NCI-H2029 treated with DMSO at 0.1 percent for 48 hours (cell line): ENCODE measurements at regions not wholly inside any gene's neighbourhood (a gene's known extent, or its start where the extent isn't known, plus 50 kb on each side); places are given as distances from the start of the nearest gene placed in this dataset.
A peak's percentile ranks its signal among the peaks of the same experiment; 100 is the strongest.
"Not testable (repeated sequence)": the region's sequence is repeated elsewhere in the genome, so short reads cannot be mapped to it uniquely, and the experiment has no call there.

Experiments
- DNase-seq: peaks from one replicate; lab custom pipeline; 2025; lab: John Stamatoyannopoulos, UW

- DNase-seq, result no peak
Measured at GRCh38 chr15:62270216-62270921, 105.3 kb upstream of the C2CD4B start.

- DNase-seq, result no peak
Measured at GRCh38 chr15:62272290-62272689, 107.2 kb upstream of the C2CD4B start.

- no peak for DNase-seq
Measured at GRCh38 chr15:62275831-62276230, 110.7 kb upstream of the C2CD4B start.

DNA sequence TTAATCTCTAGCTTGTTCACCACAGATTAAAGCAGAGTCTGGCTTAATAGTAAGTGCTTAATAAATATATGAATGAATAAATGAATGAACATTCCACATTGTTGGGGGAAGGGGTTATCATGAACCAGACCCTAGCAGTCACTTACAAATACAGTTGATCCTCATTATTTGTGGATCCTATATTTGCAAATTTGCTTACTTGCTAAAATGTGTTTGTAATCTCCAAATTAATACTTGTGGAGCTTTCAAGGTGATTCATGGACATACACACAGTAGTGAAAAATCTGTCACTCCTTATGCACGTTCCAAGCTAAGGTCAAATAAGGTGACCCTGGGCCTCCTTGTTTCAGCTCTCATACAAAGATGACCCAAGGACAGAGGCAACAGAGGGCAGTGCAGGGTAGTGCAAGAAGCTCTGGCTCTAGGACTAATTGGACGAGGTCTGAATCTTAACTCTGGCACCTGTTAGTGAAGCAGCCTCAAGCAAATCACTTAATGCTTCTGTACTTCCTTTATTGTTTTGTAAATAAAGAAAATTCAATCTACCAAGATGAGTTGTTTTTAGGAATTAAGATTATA lies 112.8 kb upstream of the C2CD4B start:
- no peak for DNase-seq

DNA sequence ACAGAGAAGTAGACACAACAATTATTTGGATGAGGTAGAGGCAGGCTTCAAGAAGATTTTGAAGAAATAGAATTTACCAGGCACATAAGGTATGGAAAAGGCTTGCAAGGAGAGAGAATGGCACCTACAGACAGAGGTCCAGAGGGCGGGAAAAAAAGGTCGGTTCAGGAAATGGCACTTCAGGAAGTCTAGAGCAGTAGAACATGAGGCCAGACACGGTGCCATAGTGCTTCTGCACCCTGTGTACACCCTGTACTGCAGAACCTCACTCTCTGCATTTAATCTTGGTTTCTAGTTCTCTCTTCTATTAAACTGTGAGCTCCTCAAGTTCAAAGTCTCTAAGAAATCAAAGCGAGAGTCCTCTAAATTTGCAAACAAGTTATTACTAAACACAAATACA lies 113.4 kb upstream of the C2CD4B start:
- DNase-seq, result no peak

DNA sequence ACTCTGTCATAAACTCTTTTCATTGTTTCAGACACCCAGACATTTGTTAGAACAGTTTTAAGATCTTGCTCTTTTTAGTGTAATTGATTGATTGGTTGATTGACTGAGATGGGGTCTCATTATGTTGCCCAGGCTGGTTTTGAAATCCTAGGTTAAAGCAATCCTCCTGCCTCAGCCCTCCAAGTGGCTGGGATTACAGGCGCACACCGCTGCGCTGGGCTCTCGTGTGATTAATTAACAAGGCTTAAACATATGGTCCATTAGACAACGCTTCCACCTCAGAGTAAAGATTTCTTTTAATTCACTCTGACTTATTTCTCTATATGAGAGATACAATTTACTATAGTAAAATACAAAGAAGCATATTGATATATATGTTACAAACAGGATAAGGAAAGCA lies 114.0 kb upstream of the C2CD4B start:
- DNase-seq, result no peak

GRCh38 chr15:62280625-62281024 lies 115.5 kb upstream of the C2CD4B start:
- DNase-seq, result no peak

GRCh38 chr15:62281801-62282200 lies 116.7 kb upstream of the C2CD4B start:
- not testable (repeated sequence) for DNase-seq

GRCh38 chr15:62287066-62287857 lies 122.2 kb upstream of the C2CD4B start:
- DNase-seq, result peak; percentile 0

- DNase-seq, result no peak
Measured at GRCh38 chr15:62288361-62289017, 123.4 kb upstream of the C2CD4B start.

- DNase-seq, result no peak
Measured at GRCh38 chr15:62291262-62291661, 126.2 kb upstream of the C2CD4B start.

GRCh38 chr15:62296756-62297507 lies 131.8 kb upstream of the C2CD4B start:
- DNase-seq, result no peak

DNA sequence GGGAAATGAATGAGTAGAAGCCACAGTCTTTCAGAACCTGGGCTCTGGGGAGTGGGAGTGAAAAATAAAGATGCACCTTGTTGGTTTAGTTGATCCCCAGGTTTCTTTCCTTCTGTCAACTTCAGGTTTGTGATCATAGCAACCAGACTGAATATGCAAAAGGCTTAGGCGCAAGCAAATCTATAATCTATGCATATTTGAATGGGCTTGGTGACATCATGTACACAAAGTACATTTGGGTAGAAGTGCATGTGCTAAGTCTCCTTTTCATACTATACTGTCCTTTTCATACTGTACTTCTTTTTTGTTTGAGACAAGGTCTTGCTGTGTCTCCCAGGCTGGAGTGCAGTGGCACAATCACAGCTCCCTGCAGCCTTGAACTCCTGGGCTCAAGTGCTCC lies 132.4 kb upstream of the C2CD4B start:
- DNase-seq, result no peak

GRCh38 chr15:62297933-62298332 lies 132.8 kb upstream of the C2CD4B start:
- no peak for DNase-seq

- DNase-seq, result no peak
Measured at GRCh38 chr15:62298811-62299210, 133.7 kb upstream of the C2CD4B start.

DNA sequence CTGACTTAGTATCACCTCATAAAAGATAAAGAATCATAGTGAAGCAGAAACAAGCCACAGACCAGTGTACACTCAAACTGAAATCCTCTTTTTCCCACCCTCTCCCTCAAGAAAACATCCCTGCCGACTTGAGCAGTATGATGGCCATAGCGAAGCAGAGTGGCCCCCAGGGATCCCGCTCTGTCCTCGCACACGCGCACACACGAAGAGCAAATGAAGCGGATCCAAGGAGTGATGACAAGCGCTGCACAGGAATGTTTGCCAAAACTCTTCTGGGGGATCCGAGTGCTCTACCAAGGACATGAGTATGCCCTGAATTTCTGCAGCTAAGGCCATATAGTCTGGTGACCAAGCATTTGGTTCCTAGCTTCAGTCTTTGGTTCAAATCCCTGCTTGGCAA lies 134.5 kb upstream of the C2CD4B start:
- no peak for DNase-seq

GRCh38 chr15:62301993-62302675 lies 137.0 kb upstream of the C2CD4B start:
- DNase-seq, result no peak

GRCh38 chr15:62306851-62307504 lies 141.9 kb upstream of the C2CD4B start:
- peak; percentile 47 for DNase-seq

GRCh38 chr15:62307551-62307950 lies 142.5 kb upstream of the C2CD4B start:
- no peak for DNase-seq

GRCh38 chr15:62316413-62317060 lies 151.5 kb upstream of the C2CD4B start:
- no peak for DNase-seq
